Upper lobe of left lung (tissue), 6 donors: ENCODE measurements at regions not wholly inside any gene's neighbourhood (a gene's known extent, or its start where the extent isn't known, plus 50 kb on each side); places are given as distances from the start of the nearest gene placed in this dataset.

Experiments
- ATAC-seq, 2 donors: fragments of 200-7000 bp; cut with Tn5 transposase; one replicate each; pipeline ENCODE4 v1.9.1; 2022; ENCODE audit warnings: mild to moderate bottlenecking in 2 of 2, moderate library complexity in 2 of 2; ENCODE audit not compliant: low FRiP score in 2 of 2
- DNase-seq, 2 donors: peaks; one replicate each; pipeline ENCODE4 v3.0.0-alpha.2; 2019 to 2020
- H3K27ac ChIP-seq, 4 donors: fragments of 200-600 bp; sonication (generic); one replicate each; pipeline ENCODE4 v1.5.1; 2016 to 2019
- H3K27me3 ChIP-seq, 4 donors: fragments of 200-600 bp; sonication (generic); one replicate each; pipeline ENCODE4 v1.5.1; 2017 to 2019
- H3K36me3 ChIP-seq, 4 donors: fragments of 200-600 bp; sonication (generic); one replicate each; pipeline ENCODE4 v1.5.1; 2016 to 2019
- H3K4me1 ChIP-seq, 4 donors: fragments of 200-600 bp; sonication (generic); one replicate each; pipeline ENCODE4 v1.5.1; 2018 to 2019
- H3K4me3 ChIP-seq, 4 donors: fragments of 200-600 bp; sonication (generic); one replicate each; pipeline ENCODE4 v1.5.1; 2017 to 2019; ENCODE audit warnings: mild to moderate bottlenecking in 2 of 4, moderate library complexity in 1 of 4
- H3K9me3 ChIP-seq, 4 donors: fragments of 200-600 bp; sonication (generic); one replicate each; pipeline ENCODE4 v1.5.1; 2018 to 2019
- CTCF ChIP-seq, 6 experiments: fragments of 450-650 bp in 4 of 6; fragments of 200-600 bp in 2 of 6; sonication (generic) in 2 of 6; IDR thresholded peaks; one replicate each; pipeline ENCODE4 v1.5.1; 2016 to 2019; ENCODE audit warnings: antibody characterized with exemption in 6 of 6
- EP300 ChIP-seq, 4 donors: sonication (generic); formaldehyde crosslinking; IDR thresholded peaks; one replicate each; pipeline ENCODE4 v1.5.1; 2017; ENCODE audit warnings: antibody characterized with exemption in 4 of 4, control low read depth in 2 of 4
- POLR2A ChIP-seq, 4 donors: fragments of 450-650 bp; IDR thresholded peaks; one replicate each; pipeline ENCODE4 v1.5.1; 2016 to 2017; ENCODE audit warnings: antibody characterized with exemption in 4 of 4, mild to moderate bottlenecking in 2 of 4
- POLR2AphosphoS5 ChIP-seq, 2 donors: sonication (generic); formaldehyde crosslinking; IDR thresholded peaks; one replicate each; pipeline ENCODE4 v1.5.1; 2017; ENCODE audit warnings: antibody characterized with exemption in 2 of 2
- WGBS, 2 donors: methylation state at CpG; one replicate each; pipeline ENCODE4 v1.1.5; 2017 to 2018; 5-methylcytosine and 5-hydroxymethylcytosine counted together
- donor health status: DM: no; HTN: no; CAD: no; lungs with moderate emphysema.
- donor health status: DM: no; HTN: yes; CAD: no; lungs with severe emphysema.

DNA sequence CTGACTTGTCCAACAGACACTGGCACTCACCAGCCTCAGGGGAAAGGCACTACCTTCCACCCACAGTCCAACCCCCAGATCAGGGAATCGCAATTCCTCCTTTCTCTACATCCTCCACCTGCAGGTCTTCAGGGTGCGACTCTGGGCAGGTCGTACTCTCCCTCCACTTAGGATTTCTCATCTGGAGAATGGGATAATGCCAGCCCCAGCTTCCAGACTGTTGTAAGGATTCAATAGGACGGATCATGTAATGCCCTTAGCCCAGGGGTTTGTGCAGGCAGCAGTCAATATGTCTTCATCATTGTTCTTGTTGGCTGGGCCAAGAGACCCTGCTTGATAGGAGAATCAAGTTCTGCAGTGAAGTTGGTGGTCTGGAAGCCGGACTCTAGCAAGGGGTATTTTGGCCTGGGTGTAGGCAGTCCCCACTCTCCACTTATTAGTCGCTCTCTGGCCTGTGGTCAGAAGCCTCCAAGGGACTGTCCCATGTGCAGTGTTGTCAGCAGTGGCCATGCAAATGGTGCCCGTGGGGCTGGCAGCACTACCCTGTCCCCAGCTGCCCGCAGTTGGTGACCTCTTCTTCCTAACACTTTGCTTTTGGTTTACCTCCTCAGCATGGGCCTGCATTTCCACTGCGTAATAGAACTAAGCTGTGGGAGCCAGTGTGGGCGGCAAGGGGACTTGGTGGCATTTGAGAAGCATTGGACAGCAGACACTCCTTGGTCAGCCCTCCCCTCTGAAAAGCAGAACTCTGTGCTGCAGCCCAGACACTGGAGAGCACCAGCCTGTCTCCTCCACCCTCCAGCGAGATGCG lies 172.4 kb upstream of the HS6ST1 start:
- ATAC-seq (no peak), DNase-seq (no peak)
- no peak overlapping the region for H3K4me3 ChIP-seq
- no peak overlapping the region for H3K27ac ChIP-seq
- peaks cover 0 to 6% (median 0%) of the 10 kb centered on the region in 4 donors for H3K9me3 ChIP-seq
- 91 to 93% methylated on average over 12 of the region's 12 CpGs for WGBS, 2 donors
- H3K4me1 ChIP-seq, result no peaks in the 10 kb centered on the region
- H3K27me3 ChIP-seq, result peaks cover 0 to 4% (median 0%) of the 10 kb centered on the region in 4 donors
- no peak for TF ChIP-seq EP300 (IDR thresholded peaks at IDR 0.05)
- no peak for TF ChIP-seq POLR2A (IDR thresholded peaks at IDR 0.05)
- TF ChIP-seq POLR2AphosphoS5 (IDR thresholded peaks at IDR 0.05), result no peak
- no peak for TF ChIP-seq CTCF (IDR thresholded peaks at IDR 0.05)
- no peaks in the 10 kb centered on the region for H3K36me3 ChIP-seq

- Histone ChIP-seq H3K36me3 (no peaks in the 10 kb centered on the region), H3K9me3 (peaks cover 0 to 6% (median 0%) of the 10 kb centered on the region in 4 donors), H3K4me3 (no peak overlapping the region), H3K27ac (no peak overlapping the region), H3K4me1 (no peaks in the 10 kb centered on the region), H3K27me3 (peaks cover 0 to 4% (median 0%) of the 10 kb centered on the region in 4 donors)
- no peak for TF ChIP-seq POLR2AphosphoS5 (IDR thresholded peaks at IDR 0.05)
- no peak for TF ChIP-seq POLR2A (IDR thresholded peaks at IDR 0.05)
- TF ChIP-seq CTCF (IDR thresholded peaks at IDR 0.05), result no peak
- TF ChIP-seq EP300 (IDR thresholded peaks at IDR 0.05), result no peak
- DNase-seq (peak in 1 of 2 donors; percentile 30), ATAC-seq (no peak)
- WGBS, 2 donors, result 88 to 95% methylated on average over 4 to 7 of the region's 7 CpGs
These were observed 173.1 kb upstream of the HS6ST1 start for GRCh38 chr2:128491692-128492244.

- no peak overlapping the region for H3K27ac ChIP-seq
- no peak for ATAC-seq
- H3K36me3 ChIP-seq, result no peaks in the 10 kb centered on the region
- 66 to 82% methylated on average over 17 to 51 of the region's 65 CpGs for WGBS, 2 donors
- peaks cover 0 to 6% (median 0%) of the 10 kb centered on the region in 4 donors for H3K9me3 ChIP-seq
- DNase-seq, result peak in 1 of 2 donors; percentile 81
- H3K4me3 ChIP-seq, result no peak overlapping the region
- peaks cover 0 to 4% (median 0%) of the 10 kb centered on the region in 4 donors for H3K27me3 ChIP-seq
- no peaks in the 10 kb centered on the region for H3K4me1 ChIP-seq
- no peak for TF ChIP-seq POLR2A (IDR thresholded peaks at IDR 0.05)
- TF ChIP-seq CTCF (IDR thresholded peaks at IDR 0.05), result no peak
These were observed 174.5 kb upstream of the HS6ST1 start for GRCh38 chr2:128492966-128493811.

- TF ChIP-seq POLR2AphosphoS5 (IDR thresholded peaks at IDR 0.05) (no peak), POLR2A (IDR thresholded peaks at IDR 0.05) (no peak), EP300 (IDR thresholded peaks at IDR 0.05) (no peak), CTCF (IDR thresholded peaks at IDR 0.05) (no peak)
- H3K36me3 ChIP-seq, result no peaks in the 10 kb centered on the region
- WGBS, 2 donors, result 79 to 80% methylated on average over 14 to 15 of the region's 15 CpGs
- no peak overlapping the region for H3K27ac ChIP-seq
- no peak for ATAC-seq
- peaks cover 0 to 4% (median 0%) of the 10 kb centered on the region in 4 donors for H3K27me3 ChIP-seq
- peaks cover 0 to 6% (median 0%) of the 10 kb centered on the region in 4 donors for H3K9me3 ChIP-seq
- no peak overlapping the region for H3K4me3 ChIP-seq
- H3K4me1 ChIP-seq, result no peaks in the 10 kb centered on the region
- no peak for DNase-seq
These were observed 175.2 kb upstream of the HS6ST1 start for GRCh38 chr2:128493880-128494279.
